Endothelial cell of umbilical vein (primary cell): ENCODE measurements at regions not wholly inside any gene's neighbourhood (a gene's known extent, or its start where the extent isn't known, plus 50 kb on each side); places are given as distances from the start of the nearest gene placed in this dataset.

Experiments used
- BruUV-seq: library from RNA; stranded (reverse); fragments of 400-500 nt; replicated peaks from 2 replicates; lab custom pipeline; 2021; lab: Mats Ljungman, UMichigan
- CTCF ChIA-PET: fragments of 300-600, 350-600 bp; sonication (Branson Sonifier 250); formaldehyde crosslinking; loops from one replicate; lab custom pipeline; 2021; ENCODE audit warnings: antibody characterized with exemption, inconsistent platforms; lab: Charles Lee
- POLR2A ChIA-PET: fragments of 300-600, 350-600 bp; sonication (Branson Sonifier 250); formaldehyde crosslinking; loops from one replicate; lab custom pipeline; 2021; ENCODE audit warnings: antibody characterized with exemption, inconsistent platforms; lab: Charles Lee
- DNase-seq: peaks from one replicate; pipeline ENCODE4 v3.0.0-alpha.2; 2011; ENCODE audit warnings: low read depth, low spot score
- FAIRE-seq: peaks from 2 replicates; lab custom pipeline; 2011; peaks lifted over from hg19 to GRCh38; lab: Jason Lieb, UNC
- H2AFZ ChIP-seq: 2 replicates; pipeline ENCODE4 v1.6.0; 2012; ENCODE audit warnings: low read depth, low read length, control low read depth, inconsistent platforms
- H3K27ac ChIP-seq: 2 replicates; pipeline ENCODE4 v1.5.1; 2011; ENCODE audit warnings: low read depth, mild to moderate bottlenecking, control low read depth, low read length, moderate library complexity; ENCODE audit not compliant: insufficient read depth
- H3K27me3 ChIP-seq, 2 experiments: 2 replicates each; pipeline versions ENCODE4 v1.6.0 to v1.6.1; 2011; ENCODE audit warnings: low read length in 2 of 2, mixed read lengths in 1 of 2; ENCODE audit not compliant: control insufficient read depth in 2 of 2, insufficient read depth in 2 of 2
- H3K36me3 ChIP-seq, 2 experiments: 2 replicates in 1 of 2; 3 replicates in 1 of 2; pipeline ENCODE4 v1.5.1; 2011; ENCODE audit warnings: low read length in 2 of 2, mild to moderate bottlenecking in 1 of 2, moderate library complexity in 1 of 2; ENCODE audit not compliant: control insufficient read depth in 2 of 2, insufficient read depth in 2 of 2; ENCODE audit errors: extremely low read depth in 1 of 2
- H3K4me1 ChIP-seq: 3 replicates; pipeline ENCODE4 v1.5.1; 2011; ENCODE audit warnings: mild to moderate bottlenecking, low read length; ENCODE audit not compliant: control insufficient read depth, insufficient read depth; ENCODE audit errors: extremely low read depth
- H3K4me2 ChIP-seq: 2 replicates; pipeline ENCODE4 v1.6.1; 2011; ENCODE audit warnings: low read length, control low read depth, mixed read lengths; ENCODE audit not compliant: insufficient read depth
- H3K4me3 ChIP-seq, 3 experiments: fragments of 200-600 bp in 1 of 3; sonication (generic), shearing (Covaris generic) in 1 of 3; replicated peaks in 1 of 3; 2 replicates each; pipeline ENCODE4 v1.5.1; 2011 to 2016; ENCODE audit warnings: control low read depth in 3 of 3, low read length in 3 of 3, mild to moderate bottlenecking in 2 of 3, inconsistent platforms in 1 of 3, low read depth in 1 of 3, moderate library complexity in 1 of 3; ENCODE audit not compliant: insufficient read depth in 1 of 3
- H3K79me2 ChIP-seq: 2 replicates; pipeline ENCODE4 v1.6.0; 2012; ENCODE audit warnings: low read length, inconsistent platforms; ENCODE audit not compliant: control insufficient read depth, insufficient read depth
- H3K9ac ChIP-seq: replicated peaks from 2 replicates; pipeline ENCODE3; 2011; ENCODE audit warnings: low read length, control low read depth; ENCODE audit not compliant: insufficient read depth; ENCODE audit errors: extremely low read depth
- H3K9me1 ChIP-seq: replicated peaks from 3 replicates; pipeline ENCODE4 v1.6.0; 2011; ENCODE audit warnings: mild to moderate bottlenecking, low read length; ENCODE audit not compliant: control insufficient read depth, insufficient read depth; ENCODE audit errors: extremely low read depth
- H3K9me3 ChIP-seq: replicated peaks from 2 replicates; pipeline ENCODE4 v1.5.1; 2012; ENCODE audit warnings: low read length, inconsistent platforms; ENCODE audit not compliant: control insufficient read depth, insufficient read depth
- H4K20me1 ChIP-seq: replicated peaks from 2 replicates; pipeline ENCODE3; 2011; ENCODE audit warnings: mild to moderate bottlenecking, low read length; ENCODE audit not compliant: control insufficient read depth, insufficient read depth; ENCODE audit errors: extremely low read depth
- EZH2 ChIP-seq: IDR thresholded peaks from 2 replicates; pipeline ENCODE4 v1.6.1; 2012; ENCODE audit warnings: borderline replicate concordance, low read depth, mild to moderate bottlenecking, moderate library complexity, low read length, inconsistent platforms; ENCODE audit not compliant: severe bottlenecking
- GATA2 ChIP-seq: IDR thresholded peaks from 2 replicates; pipeline ENCODE4 v1.7.0; 2011; ENCODE audit warnings: low read depth, mild to moderate bottlenecking, moderate library complexity, mixed read lengths, low read length; ENCODE audit not compliant: insufficient read length, insufficient read depth
- JUN ChIP-seq: IDR thresholded peaks from 2 replicates; pipeline ENCODE4 v1.6.1; 2011; ENCODE audit warnings: borderline replicate concordance, low read depth; ENCODE audit not compliant: insufficient read length, insufficient read depth
- MYC ChIP-seq: IDR thresholded peaks from one replicate; pipeline ENCODE4 v1.6.1; 2011; ENCODE audit warnings: mild to moderate bottlenecking, low read depth, low read length
- POLR2A ChIP-seq: IDR thresholded peaks from 2 replicates; pipeline ENCODE4 v1.6.1; 2012; ENCODE audit warnings: low read depth, mild to moderate bottlenecking, control low read depth, low read length
- POLR2AphosphoS5 ChIP-seq: IDR thresholded peaks from 2 replicates; pipeline ENCODE4 v1.6.1; 2012; ENCODE audit warnings: low read depth, mild to moderate bottlenecking, control low read depth, low read length, moderate library complexity; ENCODE audit not compliant: insufficient read depth
- dilution Hi-C: fragments of 300-500 bp; cut with MboI; formaldehyde crosslinking; loops from one replicate; pipeline ENCODE4 v1.15.0; 2019; ENCODE audit warnings: low sequenced_read_pairs; ENCODE audit not compliant: extremely low pct_ligation_motif_present
- intact Hi-C: fragments of 100-400 bp; cut with micrococcal nuclease; formaldehyde crosslinking; loops from one replicate; pipeline ENCODE4 v1.10.0; 2022
- TF ChIP-seq, protein P1 (sequence below), 2 donors: IDR thresholded peaks; 1 replicate in 1 of 2; 2 replicates in 1 of 2; pipeline ENCODE4 v1.5.1; 2011; ENCODE audit warnings: low read length in 2 of 2, mild to moderate bottlenecking in 2 of 2, moderate library complexity in 2 of 2, control low read depth in 1 of 2, inconsistent platforms in 1 of 2, low read depth in 1 of 2; ENCODE audit not compliant: insufficient read depth in 1 of 2; ENCODE audit errors: extremely low read depth in 1 of 2
- TF ChIP-seq, protein P2 (sequence below): IDR thresholded peaks from 2 replicates; pipeline ENCODE4 v1.6.1; 2011; ENCODE audit not compliant: insufficient read depth, insufficient read length

DNA sequence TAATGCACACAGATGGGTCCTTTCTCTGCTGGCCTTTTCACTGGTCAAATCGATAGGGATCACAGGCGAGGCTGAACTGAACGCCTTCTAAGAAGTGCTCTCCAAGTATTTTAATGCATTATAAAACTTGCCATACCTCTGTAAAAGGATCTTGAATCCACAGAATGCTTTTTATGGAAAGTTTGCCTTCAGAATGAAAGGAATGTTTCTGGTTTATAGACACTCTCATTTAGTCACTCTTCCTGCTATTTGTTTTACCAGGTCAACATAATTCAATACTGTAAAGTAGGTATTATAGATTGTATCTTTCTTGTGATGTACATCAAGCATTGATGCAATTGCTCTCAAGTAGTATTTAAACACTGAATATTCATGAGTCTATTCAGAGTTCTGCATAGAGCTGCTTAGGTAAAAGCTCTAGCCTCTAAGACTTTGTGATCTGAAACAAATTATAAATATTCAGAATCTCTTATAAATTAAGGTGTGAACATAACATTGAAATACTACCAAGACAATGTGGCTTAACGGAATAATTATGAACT, 308.4 kb downstream of the ISL1 start:
- no peak overlapping the region for H3K27ac ChIP-seq
- no TSS peak for BruUV-seq
- FAIRE-seq, result no peak

More for the DNA sequence above, 308.4 kb downstream of the ISL1 start:
- H3K9me1 ChIP-seq, result no peaks in the 10 kb centered on the region
- DNase-seq, result no peak
- dilution Hi-C loops (no loop called here), intact Hi-C loops (no loop called here)
- no peaks in the 10 kb centered on the region for H3K79me2 ChIP-seq
- no peaks in the 10 kb centered on the region for H4K20me1 ChIP-seq
- ChIA-PET CTCF (no interaction called here), POLR2A (no interaction called here)
- H3K9ac ChIP-seq, result no peak overlapping the region
- H3K4me2 ChIP-seq, result no peak overlapping the region
- no peak overlapping the region for H2AFZ ChIP-seq
- no peaks in the 10 kb centered on the region for H3K4me1 ChIP-seq
- H3K9me3 ChIP-seq, result no peaks in the 10 kb centered on the region
- H3K27me3 ChIP-seq, result no peaks in the 10 kb centered on the region
- no peak overlapping the region for H3K4me3 ChIP-seq
- no peaks in the 10 kb centered on the region for H3K36me3 ChIP-seq
- TF ChIP-seq POLR2A (no peak), JUN (no peak), MYC (no peak), GATA2 (no peak), EZH2 (no peak), POLR2AphosphoS5 (no peak)
- TF ChIP-seq, protein P1, sequence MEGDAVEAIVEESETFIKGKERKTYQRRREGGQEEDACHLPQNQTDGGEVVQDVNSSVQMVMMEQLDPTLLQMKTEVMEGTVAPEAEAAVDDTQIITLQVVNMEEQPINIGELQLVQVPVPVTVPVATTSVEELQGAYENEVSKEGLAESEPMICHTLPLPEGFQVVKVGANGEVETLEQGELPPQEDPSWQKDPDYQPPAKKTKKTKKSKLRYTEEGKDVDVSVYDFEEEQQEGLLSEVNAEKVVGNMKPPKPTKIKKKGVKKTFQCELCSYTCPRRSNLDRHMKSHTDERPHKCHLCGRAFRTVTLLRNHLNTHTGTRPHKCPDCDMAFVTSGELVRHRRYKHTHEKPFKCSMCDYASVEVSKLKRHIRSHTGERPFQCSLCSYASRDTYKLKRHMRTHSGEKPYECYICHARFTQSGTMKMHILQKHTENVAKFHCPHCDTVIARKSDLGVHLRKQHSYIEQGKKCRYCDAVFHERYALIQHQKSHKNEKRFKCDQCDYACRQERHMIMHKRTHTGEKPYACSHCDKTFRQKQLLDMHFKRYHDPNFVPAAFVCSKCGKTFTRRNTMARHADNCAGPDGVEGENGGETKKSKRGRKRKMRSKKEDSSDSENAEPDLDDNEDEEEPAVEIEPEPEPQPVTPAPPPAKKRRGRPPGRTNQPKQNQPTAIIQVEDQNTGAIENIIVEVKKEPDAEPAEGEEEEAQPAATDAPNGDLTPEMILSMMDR (IDR thresholded peaks at IDR 0.05; ENCODE audit: extremely low read depth in 1 of 2, insufficient read depth in 1 of 2, low read depth in 1 of 2, low read length in 2 of 2), result no peak
- TF ChIP-seq, protein P2, sequence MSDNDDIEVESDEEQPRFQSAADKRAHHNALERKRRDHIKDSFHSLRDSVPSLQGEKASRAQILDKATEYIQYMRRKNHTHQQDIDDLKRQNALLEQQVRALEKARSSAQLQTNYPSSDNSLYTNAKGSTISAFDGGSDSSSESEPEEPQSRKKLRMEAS, result no peak
